ENCODE measurements at regions not wholly inside any gene's neighbourhood (a gene's known extent, or its start where the extent isn't known, plus 50 kb on each side); places are given as distances from the start of the nearest gene placed in this dataset.

DNA sequence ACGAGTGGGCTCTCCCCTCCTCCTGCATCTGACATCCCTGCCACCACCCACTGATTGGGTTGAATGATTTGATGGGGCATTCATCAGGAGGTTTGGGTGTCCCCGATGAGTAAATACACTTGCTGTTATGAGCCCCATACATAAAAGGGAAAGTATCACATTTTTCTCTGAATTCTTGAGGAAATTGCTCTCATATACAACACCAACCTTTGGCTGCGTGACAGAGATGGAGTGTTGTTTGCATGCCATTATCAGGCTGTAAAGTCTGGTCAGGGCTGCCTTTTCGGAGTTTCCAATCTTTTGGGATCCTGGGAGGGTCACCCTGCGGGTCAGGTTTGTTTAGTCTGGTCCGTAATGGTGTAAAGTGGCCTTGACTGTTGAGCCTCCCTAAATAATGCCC is 227.9 kb upstream of the SPRED2 start:
- TF ChIP-seq SP2 (IDR thresholded peaks at IDR 0.05; ENCODE audit: low read length) (no peak), TAF1 (IDR thresholded peaks at IDR 0.05; ENCODE audit: low read depth, low read length) (no peak)
